GM23248 (cell line): ENCODE measurements at regions not wholly inside any gene's neighbourhood (a gene's known extent, or its start where the extent isn't known, plus 50 kb on each side); places are given as distances from the start of the nearest gene placed in this dataset.

Experiments
- EZH2 ChIP-seq: fragments of 200-600 bp; sonication (generic); IDR thresholded peaks from 2 replicates; pipeline ENCODE4 v1.6.1; 2018; ENCODE audit warnings: antibody characterized with exemption, mild to moderate bottlenecking; ENCODE audit not compliant: insufficient read depth, poor library complexity, severe bottlenecking
- EZH2phosphoT487 ChIP-seq: fragments of 200-600 bp; sonication (generic); IDR thresholded peaks from 2 replicates; pipeline ENCODE4 v1.6.1; 2018; ENCODE audit warnings: antibody characterized with exemption, moderate library complexity, mild to moderate bottlenecking, low read depth; ENCODE audit not compliant: insufficient read depth

DNA sequence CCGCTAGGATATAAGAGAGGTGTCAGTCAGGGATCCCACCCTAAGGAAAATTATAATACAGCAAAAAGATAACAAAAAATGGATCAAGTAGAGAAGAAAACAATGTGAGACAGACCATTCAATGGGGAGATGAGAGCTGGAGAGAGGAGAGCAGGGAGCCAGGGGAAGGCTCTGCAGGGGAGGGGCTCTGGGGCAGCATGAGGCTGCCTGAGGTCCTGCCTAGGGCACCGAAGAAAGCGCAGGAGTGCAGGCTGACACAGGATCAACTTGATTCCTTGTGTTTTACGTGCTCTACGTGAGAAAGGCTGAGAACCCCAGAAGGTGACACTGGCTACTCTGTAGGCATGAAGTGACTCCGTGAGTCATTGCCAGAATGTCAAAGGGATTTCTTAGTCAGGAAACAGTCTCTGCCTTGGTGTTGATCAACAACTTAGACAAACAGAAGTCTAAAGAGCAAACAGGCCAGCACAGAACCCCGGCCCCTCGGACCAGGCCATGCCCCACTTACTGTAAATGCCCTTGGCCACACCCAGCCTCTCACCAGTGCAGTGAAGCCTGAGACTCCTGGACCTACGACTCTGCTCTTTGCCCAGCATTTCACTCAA, 290.1 kb upstream of the PRDM1 start:
- no peak for TF ChIP-seq EZH2
- no peak for TF ChIP-seq EZH2phosphoT487
